Raji (cell line): ENCODE measurements at regions not wholly inside any gene's neighbourhood (a gene's known extent, or its start where the extent isn't known, plus 50 kb on each side); places are given as distances from the start of the nearest gene placed in this dataset.

Experiments used
- POLR2A ChIP-seq: IDR thresholded peaks from 2 replicates; pipeline ENCODE4 v1.6.1; 2011; ENCODE audit warnings: low read depth, low read length, control low read depth; ENCODE audit not compliant: insufficient read depth

DNA sequence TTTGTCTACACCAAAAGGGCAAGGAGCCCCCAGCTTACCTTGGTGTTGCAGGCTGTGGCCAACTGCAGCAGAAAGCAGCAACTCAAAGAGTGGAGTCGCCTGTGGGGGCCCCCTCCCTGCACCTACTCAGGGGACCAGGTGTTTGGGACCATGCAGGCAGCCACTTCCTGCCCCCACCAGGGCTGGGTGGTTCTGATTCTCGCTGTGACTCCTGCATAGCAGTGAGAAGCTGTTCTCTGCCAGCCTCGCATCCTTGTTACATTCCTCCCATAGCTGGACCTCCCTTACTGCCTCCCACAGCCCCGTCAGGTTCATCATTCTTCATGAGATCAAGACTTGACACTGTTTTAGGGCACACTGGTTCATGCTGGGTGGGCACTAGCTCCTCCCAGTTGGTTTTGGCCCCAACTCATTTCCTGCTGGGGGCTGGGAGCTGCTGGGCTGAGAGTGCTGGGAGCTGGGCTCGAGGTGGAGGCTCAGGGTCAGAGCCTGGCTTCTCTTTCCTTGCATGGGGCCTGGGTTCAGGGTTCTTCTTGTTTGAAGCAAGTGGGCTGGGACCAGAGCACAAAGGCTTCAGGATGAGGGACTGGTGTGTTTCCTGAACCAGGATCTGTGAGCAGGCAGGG, 146.9 kb upstream of the C1orf174 start:
- TF ChIP-seq POLR2A = peak; percentile 57; the same call in 1 of the 2 replicates

DNA sequence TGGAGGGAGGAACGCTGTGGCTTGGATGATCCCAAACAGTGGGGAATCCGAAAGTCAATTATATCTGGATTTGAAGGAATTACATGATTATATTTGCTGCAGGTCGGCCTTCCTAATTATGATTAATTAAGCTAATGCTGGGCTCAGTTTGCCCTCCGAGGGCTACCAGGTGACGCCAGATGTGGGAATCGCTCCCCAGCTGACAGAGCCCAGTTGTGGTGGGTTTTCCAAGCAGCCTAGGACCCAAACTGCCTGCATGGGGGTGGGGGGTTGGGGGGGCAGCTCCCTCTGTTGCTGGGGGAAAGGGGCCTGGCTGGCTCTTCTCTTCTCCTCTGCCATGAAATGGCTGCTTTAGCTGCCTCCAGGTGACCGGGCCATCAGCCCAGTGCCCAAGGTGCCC, 147.6 kb upstream of the C1orf174 start:
- TF ChIP-seq POLR2A = no peak

DNA sequence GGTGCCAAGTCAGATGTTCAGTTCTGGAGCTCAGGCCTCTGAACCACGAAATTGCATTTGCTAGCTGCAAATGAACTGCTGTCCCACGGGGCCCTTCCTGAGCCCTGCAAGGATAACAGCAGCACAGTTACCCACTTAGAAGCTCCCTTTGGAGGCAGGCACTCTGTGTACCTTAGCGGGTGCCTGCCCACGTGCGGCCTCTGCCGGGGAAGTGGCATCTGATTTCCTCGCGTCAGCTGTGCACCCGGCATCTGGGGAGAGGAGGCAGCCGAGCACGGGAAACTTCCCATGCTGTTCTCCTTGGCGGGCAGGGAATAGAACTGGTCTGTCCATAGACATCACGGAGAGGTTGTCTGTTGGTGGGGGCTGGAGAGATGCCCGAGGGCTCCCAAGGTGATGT, 148.0 kb upstream of the C1orf174 start:
- no peak for TF ChIP-seq POLR2A

DNA sequence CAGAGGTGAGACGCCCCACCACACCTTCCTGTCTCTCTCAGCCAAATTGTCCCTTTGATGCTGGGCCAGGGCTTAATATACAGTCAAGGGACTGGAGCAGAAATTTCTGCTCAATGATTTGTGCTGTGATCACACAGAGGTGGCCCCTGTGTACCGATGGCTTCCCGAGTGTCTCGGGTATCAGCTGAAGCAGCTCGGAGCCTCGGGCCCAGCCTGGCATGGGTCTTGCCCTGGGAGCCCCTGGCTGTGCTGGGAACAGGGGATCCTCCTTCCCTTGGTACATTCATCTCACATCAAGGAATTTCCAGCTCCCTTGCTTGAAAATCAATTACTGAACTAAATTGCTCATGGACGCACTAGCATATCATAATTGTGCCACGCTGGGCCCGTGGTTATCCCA, 148.8 kb upstream of the C1orf174 start:
- no peak for TF ChIP-seq POLR2A

DNA sequence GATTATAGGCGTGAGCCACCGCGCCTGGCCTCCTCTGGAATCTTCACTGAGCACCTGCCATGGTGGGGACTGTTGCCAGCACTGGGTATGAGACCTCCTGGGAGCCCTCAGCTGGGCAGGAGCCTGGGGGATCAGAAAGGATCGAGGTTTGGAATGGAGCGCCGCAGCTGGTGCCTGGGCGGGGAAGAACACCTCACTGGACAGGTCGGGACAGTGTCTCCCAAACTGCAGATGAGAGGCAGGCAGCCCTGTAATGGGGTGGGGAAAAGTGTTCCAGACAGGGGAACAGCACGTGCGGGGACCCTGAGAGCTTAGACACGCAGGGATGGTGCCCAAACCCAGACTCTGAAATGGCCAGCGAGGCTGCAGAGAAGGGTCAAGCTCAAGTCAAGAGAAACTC, 150.9 kb upstream of the C1orf174 start:
- TF ChIP-seq POLR2A = no peak

DNA sequence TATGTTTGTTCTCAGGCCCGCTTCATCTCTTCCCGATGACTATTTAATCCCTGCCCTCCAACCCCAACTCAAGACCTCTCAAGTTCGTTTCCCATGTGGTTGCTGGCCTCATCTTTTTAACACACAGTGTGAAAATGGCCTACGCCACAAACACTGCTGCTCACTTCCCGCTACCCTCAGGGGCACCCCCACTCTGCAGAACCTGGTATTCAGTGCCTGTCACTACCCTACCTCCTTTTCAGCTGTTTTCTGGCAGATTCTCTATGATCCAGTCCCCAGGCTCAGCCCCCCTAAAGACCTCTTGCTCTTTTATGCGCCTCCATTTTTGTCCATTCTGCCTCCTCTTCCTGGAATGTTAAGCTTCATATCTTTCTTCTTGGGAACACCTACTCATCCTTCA, 152.6 kb upstream of the C1orf174 start:
- TF ChIP-seq POLR2A = no peak

DNA sequence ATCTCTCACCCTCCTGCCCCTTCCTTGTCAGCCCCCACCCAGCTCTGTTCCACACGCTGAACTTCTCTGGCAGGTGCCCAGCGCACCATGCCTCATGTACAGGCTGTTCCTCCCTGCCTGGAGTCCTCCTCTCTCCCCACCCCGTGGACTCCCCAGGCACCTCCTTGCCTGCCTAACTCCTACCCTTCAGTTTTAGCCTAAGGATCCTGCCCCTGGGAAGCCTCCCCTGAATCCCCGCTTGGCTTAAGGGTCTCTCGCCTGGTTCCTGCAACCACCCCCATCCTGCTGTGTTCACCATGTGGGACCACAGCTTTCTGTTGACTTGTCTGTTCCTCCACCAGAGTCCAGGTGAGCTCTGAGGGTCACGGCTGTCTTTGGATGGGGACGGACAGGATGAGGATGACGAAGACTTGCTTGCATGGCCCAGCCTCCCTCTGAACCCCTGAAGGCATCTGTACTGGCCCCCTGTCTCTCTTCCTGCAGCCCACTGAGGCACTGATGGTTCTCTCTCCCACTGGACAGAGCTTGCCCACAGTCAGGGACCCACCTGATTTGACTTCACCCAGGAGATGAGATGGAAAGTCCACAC, 153.2 kb upstream of the C1orf174 start:
- no peak for TF ChIP-seq POLR2A

DNA sequence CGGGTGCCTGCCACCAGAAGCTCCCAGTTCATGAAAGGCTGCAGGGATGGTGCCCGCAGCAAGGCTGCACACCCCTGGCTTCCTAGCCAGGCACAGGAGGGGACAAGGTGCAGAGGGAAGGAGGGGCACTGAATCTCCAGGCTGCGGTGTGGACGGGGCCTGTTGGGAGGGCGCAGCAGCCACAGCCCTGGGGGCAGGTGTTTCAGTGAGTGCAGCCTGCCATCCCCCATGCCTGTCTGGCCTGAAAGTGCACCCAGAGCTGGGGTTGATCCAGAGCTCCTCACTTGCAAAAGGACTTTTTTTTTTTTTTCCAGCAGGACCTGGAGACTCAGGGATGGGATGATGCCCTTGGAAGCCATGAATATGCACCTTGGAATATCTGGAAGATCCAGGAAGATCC, 153.7 kb upstream of the C1orf174 start:
- no peak for TF ChIP-seq POLR2A

DNA sequence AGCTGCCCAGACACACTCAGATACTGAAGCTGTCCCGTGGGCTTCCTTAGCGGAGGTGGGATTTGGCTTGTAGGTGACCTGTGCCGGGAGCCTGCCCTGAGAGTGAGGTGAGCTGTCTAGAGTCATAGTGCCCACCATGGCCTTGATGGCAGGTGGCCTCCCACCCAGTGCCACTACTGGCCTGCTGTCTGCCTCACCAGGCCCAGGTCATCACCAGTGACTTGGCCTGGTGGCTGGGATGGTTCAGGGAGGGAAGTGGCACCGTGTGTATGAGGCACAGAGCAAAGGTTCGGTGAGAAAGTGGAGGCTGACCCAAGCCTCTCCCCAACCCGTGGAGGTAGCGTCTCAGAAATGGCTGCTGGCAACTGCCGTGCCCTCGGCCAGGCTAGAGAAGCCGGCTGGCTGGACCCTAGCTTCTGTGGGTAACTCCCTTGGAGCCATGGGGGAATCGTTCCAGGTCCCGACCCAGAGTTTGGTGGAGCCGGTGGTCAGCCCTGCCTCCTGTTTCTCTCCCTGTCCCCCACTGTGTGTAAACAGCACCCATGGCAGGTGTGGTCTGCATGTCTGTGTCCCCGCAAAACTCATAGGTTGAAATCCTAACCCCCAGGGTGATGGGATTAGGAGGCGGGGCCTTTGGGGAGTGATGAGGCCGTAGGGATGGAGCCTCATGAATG, 155.4 kb upstream of the C1orf174 start:
- no peak for TF ChIP-seq POLR2A

DNA sequence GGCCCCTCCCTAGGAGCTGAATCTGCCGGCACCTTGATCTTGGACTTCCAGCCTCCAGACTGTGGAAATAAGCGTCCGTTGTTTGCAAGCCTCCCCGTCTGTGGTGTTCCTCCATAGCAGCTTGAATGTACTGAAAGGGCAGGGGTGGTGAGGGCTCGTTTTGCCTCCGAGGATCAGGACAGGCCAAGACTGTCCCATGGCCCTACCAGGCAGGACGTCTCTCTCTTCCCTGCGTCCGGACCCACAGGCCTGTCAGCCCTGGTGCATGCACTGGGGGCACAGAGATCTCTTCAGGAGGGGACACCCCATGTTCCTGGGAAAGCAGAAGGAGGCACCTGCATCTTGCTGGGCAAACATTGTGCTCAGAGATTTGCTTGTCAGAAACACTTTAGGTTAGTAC, 156.3 kb upstream of the C1orf174 start:
- no peak for TF ChIP-seq POLR2A

DNA sequence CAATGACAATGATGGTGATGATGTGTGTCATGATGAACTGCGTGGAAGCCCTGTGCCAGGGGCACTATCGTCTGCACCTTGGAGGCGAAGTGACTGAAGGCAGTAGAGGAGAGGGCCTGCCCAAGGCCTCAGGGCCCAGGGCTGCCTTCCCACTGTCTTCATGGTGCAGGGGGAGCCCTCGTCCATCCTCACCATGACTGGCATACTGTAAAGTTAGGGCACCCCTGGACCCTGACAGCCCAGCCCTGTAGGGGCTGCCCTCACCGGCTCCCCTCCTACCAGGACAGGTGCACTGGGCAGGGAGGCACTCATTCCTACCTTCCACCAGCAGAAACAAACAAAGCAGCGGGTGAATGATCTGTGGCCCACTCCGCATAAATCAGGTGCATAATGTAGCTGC, 156.9 kb upstream of the C1orf174 start:
- no peak for TF ChIP-seq POLR2A

DNA sequence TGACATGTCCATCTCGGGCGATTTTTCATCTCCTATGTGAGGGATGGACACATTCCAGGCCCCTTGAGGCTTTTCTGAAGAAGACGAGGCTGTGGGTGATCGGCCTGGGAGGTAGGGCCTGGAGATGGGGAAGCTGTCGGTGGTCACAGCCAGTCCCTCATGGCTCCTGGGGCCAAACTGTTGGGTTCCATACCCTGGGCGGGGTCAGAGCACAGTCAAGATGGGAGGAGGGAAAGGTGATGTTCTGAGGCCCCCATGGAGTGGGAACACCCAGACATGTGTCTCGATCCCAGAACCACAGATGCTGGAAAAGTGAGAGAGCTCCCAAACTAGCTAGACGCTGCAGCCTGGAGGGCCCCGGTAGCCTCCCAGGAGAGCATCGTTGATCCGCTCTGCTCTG, 157.5 kb upstream of the C1orf174 start:
- TF ChIP-seq POLR2A = no peak

DNA sequence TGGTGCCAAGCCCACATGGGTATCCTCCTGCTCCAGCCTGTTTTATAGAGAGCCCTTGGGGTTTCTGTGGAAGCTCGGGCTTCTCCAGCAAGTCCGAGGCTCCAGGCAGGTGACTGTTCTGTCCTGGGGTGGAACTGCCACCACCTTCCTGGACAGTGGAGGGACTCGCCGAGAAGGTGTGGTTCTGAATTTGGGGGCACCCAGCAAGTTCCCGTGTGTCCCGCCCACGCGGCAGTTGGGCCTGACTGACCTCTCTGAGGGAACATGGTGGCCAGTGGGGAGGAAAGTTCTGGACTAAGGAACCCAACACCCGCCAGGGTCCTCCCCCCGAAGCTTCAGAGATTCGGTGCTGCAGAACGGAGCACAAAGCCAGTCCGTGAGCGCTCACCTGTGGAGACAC, 158.1 kb upstream of the C1orf174 start:
- no peak for TF ChIP-seq POLR2A

DNA sequence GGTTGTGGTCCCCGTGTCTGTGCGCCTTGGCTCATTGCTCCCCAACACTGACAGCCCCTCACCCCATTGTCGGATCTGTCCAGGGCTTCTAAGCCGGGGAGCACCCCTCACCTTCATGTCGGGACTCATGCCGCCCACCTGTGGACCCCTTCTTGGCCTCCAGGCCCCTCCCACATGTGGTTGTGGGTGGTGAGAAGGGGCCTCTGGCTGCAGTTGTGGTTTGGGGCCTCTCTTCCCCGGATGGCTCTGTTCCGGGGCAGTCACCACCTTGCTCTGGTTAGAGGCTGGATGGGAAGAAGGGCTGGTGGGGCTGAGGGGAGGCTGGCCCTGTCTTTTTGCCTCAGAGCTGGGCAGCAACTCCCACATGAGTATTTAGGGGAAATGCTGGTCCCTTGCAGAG, 158.6 kb upstream of the C1orf174 start:
- TF ChIP-seq POLR2A = no peak

DNA sequence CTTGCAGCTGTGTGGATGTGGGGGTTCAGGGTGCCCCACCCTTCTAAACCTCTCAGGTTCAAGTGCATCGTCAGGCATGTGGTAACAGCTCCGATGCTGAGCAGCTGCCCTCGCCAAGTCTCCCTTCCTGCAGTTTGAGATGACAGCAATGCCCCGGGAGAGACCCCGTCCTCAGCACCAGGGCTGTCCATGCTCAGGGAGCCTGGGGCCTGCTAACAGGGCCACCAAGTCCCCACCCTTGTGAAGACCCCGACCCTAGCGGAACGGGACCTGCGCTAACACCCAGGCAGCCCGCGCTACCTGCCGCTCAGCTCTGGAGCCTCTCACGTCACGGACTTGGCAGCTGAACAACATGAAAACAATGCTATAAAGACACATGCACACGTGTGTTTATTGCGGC, 159.2 kb upstream of the C1orf174 start:
- no peak for TF ChIP-seq POLR2A

DNA sequence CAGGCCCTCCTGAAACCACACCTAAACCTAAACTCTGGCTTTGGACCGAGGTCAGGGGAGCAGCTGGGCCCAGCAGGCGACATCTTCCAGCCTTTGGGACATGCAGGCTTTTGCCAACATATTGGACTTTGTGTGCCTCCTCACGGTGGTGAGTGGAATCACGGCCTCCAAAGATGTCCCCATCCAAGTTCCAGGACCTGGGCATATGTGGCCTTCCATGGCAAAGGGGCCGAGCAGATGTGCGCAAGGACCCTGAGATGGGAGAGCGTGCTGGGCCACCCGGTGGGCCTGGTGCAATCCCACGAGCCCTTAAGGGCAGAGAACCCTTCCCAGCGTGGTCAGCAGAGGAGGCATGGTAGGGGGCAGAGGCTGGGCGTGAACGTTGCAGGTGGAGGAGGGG, 160.8 kb upstream of the C1orf174 start:
- TF ChIP-seq POLR2A = no peak
